ENCODE measurements at regions not wholly inside any gene's neighbourhood (a gene's known extent, or its start where the extent isn't known, plus 50 kb on each side); places are given as distances from the start of the nearest gene placed in this dataset.

DNA sequence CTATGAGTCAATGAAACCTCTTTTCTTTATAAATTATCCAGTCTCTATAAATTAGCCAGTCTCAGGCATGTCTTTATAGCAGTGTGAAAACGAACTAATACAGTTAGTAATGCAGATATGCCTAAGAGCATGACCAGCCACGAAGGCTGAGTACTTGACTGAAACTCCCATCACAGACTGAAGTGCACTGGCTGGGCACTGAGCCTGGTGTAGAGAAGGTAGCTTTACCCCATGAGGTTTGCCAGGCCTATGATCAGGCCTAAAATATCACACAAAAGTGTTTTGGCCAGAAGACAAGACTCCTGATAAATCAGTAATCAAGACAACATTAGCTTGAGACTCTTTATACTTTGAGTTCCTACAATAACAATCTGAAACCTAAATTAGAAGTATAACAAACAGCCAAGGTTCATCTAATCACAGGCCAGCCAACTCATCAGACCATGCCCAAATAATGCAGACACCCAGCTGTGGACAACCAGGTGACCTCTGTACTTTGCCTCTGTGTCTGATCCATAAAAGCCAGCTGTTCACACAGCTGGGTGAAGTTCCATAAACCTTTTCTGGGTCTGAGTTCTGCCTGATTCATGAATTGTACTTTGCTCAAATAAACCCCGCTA is 771.8 kb upstream of the SLITRK1 start:
- TF ChIP-seq, protein P1, sequence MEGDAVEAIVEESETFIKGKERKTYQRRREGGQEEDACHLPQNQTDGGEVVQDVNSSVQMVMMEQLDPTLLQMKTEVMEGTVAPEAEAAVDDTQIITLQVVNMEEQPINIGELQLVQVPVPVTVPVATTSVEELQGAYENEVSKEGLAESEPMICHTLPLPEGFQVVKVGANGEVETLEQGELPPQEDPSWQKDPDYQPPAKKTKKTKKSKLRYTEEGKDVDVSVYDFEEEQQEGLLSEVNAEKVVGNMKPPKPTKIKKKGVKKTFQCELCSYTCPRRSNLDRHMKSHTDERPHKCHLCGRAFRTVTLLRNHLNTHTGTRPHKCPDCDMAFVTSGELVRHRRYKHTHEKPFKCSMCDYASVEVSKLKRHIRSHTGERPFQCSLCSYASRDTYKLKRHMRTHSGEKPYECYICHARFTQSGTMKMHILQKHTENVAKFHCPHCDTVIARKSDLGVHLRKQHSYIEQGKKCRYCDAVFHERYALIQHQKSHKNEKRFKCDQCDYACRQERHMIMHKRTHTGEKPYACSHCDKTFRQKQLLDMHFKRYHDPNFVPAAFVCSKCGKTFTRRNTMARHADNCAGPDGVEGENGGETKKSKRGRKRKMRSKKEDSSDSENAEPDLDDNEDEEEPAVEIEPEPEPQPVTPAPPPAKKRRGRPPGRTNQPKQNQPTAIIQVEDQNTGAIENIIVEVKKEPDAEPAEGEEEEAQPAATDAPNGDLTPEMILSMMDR (IDR thresholded peaks at IDR 0.05; ENCODE audit: poor library complexity): no peak
- no peak for TF ChIP-seq EZH2phosphoT487 (IDR thresholded peaks at IDR 0.05; ENCODE audit: low read depth, severe bottlenecking, unreplicated experiment)
